Stomach (tissue), 8 donors: ENCODE measurements at regions not wholly inside any gene's neighbourhood (a gene's known extent, or its start where the extent isn't known, plus 50 kb on each side); places are given as distances from the start of the nearest gene placed in this dataset.

ENCODE experiments used
- DNase-seq, 2 donors: peaks; one replicate each; pipeline versions ENCODE4 v3.0.0 to v3.0.0-alpha.2; 2013 to 2019
- H3K27ac ChIP-seq, 5 donors: fragments of 200-600 bp in 4 of 5; sonication (generic) in 4 of 5; one replicate each; pipeline ENCODE4 v1.5.1; 2013 to 2019; ENCODE audit warnings: mild to moderate bottlenecking in 1 of 5, moderate library complexity in 1 of 5
- H3K27me3 ChIP-seq, 3 donors: fragments of 200-600 bp; sonication (generic); one replicate each; pipeline ENCODE4 v1.5.1; 2017 to 2019; ENCODE audit warnings: mixed run types in 1 of 3
- H3K36me3 ChIP-seq, 4 donors: fragments of 200-600 bp; sonication (generic); 1 replicate in 3 of 4; 2 replicates in 1 of 4; pipeline ENCODE4 v1.5.1; 2016 to 2019
- H3K4me1 ChIP-seq, 4 donors: fragments of 200-600 bp; sonication (generic); one replicate each; pipeline ENCODE4 v1.5.1; 2016 to 2019
- H3K4me3 ChIP-seq, 4 donors: fragments of 200-600 bp; sonication (generic) in 3 of 4; one replicate each; pipeline ENCODE4 v1.5.1; 2016 to 2019; ENCODE audit warnings: mild to moderate bottlenecking in 1 of 4
- H3K9me3 ChIP-seq, 4 donors: fragments of 200-600 bp; sonication (generic); one replicate each; pipeline ENCODE4 v1.5.1; 2016 to 2019
- EP300 ChIP-seq: sonication (generic); formaldehyde crosslinking; IDR thresholded peaks from one replicate; pipeline ENCODE4 v1.6.1; 2017; ENCODE audit warnings: antibody characterized with exemption
- POLR2A ChIP-seq, 4 donors: fragments of 450-650 bp; IDR thresholded peaks; one replicate each; pipeline ENCODE4 v1.6.1; 2016; ENCODE audit warnings: antibody characterized with exemption in 4 of 4, control low read depth in 2 of 4, mild to moderate bottlenecking in 1 of 4, moderate library complexity in 1 of 4
- POLR2AphosphoS5 ChIP-seq, 3 donors: sonication (generic); formaldehyde crosslinking; IDR thresholded peaks; one replicate each; pipeline ENCODE4 v1.6.1; 2016; ENCODE audit warnings: antibody characterized with exemption in 3 of 3
- WGBS, 5 donors: extraction: QIAGEN DNeasy Blood & Tissue Kit in 3 of 5; methylation state at CpG; one replicate each; pipeline versions ENCODE4 v1.1.5 to v1.1.7; 2013 to 2018; 5-methylcytosine and 5-hydroxymethylcytosine counted together
- intact Hi-C: fragments of 100-400 bp; cut with DNase I; formaldehyde crosslinking; loops from one replicate; pipeline ENCODE4 v1.15.1; 2023; ENCODE audit warnings: low total_unique reads
- TF ChIP-seq, protein P1 (sequence below), 7 experiments: fragments of 450-650 bp in 4 of 7; fragments of 200-600 bp in 3 of 7; sonication (generic) in 3 of 7; IDR thresholded peaks; one replicate each; pipeline ENCODE4 v1.5.1; 2016 to 2019; ENCODE audit warnings: antibody characterized with exemption in 7 of 7, control low read depth in 2 of 7, mild to moderate bottlenecking in 1 of 7
- donor health status: healthy with polysubstance abuse.
- donor health status: Bipolar disorder and iron deficiency.
- donor health status: healthy.

DNA sequence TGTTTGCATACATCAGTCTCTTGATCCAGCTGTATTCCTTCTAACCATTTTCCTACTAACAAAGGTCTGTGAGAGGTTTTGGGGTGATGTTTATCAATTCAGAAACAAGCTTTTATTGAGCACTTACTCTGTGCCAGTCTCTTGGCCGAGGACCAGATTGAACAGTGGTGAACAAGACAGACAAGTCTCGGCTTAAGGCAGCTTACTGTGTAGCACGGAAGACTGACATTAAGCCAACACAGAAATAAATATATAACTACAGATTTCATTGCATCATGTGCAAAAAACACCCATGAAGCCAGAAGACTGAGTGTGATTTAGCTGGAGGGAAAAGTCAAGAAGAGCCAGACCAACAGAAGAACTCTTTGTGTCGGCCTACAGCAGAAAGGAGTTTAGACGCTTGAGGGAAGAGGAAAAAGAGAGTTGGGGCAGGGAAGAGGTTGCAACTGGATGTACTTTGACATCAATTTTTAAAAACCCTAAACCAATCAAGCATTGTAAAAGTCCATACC lies 549.6 kb upstream of the CITED2 start:
- Histone ChIP-seq H3K9me3 (no peaks in the 10 kb centered on the region), H3K27ac (no peak overlapping the region), H3K27me3 (no peaks in the 10 kb centered on the region), H3K36me3 (no peaks in the 10 kb centered on the region), H3K4me3 (no peak overlapping the region), H3K4me1 (peaks cover 0 to 14% (median 0%) of the 10 kb centered on the region in 4 donors)
- no peak for DNase-seq
- TF ChIP-seq, protein P1, sequence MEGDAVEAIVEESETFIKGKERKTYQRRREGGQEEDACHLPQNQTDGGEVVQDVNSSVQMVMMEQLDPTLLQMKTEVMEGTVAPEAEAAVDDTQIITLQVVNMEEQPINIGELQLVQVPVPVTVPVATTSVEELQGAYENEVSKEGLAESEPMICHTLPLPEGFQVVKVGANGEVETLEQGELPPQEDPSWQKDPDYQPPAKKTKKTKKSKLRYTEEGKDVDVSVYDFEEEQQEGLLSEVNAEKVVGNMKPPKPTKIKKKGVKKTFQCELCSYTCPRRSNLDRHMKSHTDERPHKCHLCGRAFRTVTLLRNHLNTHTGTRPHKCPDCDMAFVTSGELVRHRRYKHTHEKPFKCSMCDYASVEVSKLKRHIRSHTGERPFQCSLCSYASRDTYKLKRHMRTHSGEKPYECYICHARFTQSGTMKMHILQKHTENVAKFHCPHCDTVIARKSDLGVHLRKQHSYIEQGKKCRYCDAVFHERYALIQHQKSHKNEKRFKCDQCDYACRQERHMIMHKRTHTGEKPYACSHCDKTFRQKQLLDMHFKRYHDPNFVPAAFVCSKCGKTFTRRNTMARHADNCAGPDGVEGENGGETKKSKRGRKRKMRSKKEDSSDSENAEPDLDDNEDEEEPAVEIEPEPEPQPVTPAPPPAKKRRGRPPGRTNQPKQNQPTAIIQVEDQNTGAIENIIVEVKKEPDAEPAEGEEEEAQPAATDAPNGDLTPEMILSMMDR (IDR thresholded peaks at IDR 0.05), result no peak
- TF ChIP-seq POLR2A (IDR thresholded peaks at IDR 0.05) (no peak), POLR2AphosphoS5 (IDR thresholded peaks at IDR 0.05) (no peak), EP300 (no peak)
- 82 to 93% (median 91%) methylated on average over 5 of the region's 5 CpGs for WGBS, 5 donors
- intact Hi-C loops, result no loop called here

DNA sequence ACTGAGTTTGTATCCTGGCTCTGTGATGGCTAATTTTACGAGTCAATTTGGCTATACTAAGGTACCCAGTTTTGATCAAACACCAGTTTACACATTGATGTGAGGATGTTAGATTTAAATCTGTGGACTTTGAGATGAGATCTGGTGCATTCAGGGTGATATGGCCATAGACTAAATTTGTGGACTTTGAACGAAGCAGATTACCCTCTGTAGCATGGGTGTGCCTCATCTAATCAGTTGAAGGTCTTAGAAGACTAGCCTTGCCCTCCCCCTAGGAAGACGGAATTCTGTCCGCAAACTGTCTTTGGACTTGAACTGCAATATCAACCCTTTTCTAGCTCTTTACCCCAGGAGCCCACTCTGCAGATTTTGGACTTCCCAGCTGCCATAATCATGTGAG lies 547.8 kb upstream of the CITED2 start:
- intact Hi-C loops, result no loop called here
- no peak for TF ChIP-seq EP300
- no peak for TF ChIP-seq POLR2AphosphoS5 (IDR thresholded peaks at IDR 0.05)
- no peak for TF ChIP-seq POLR2A (IDR thresholded peaks at IDR 0.05)
- TF ChIP-seq, protein P1 (IDR thresholded peaks at IDR 0.05), result no peak
- H3K27ac ChIP-seq, result no peak overlapping the region
- H3K27me3 ChIP-seq, result no peaks in the 10 kb centered on the region
- WGBS, 5 donors, result 81 to 92% (median 88%) methylated on average over 4 of the region's 4 CpGs
- no peak overlapping the region for H3K4me3 ChIP-seq
- H3K9me3 ChIP-seq, result no peaks in the 10 kb centered on the region
- peaks cover 0 to 10% (median 0%) of the 10 kb centered on the region in 4 donors for H3K4me1 ChIP-seq
- DNase-seq, result no peak
- H3K36me3 ChIP-seq, result no peaks in the 10 kb centered on the region

DNA sequence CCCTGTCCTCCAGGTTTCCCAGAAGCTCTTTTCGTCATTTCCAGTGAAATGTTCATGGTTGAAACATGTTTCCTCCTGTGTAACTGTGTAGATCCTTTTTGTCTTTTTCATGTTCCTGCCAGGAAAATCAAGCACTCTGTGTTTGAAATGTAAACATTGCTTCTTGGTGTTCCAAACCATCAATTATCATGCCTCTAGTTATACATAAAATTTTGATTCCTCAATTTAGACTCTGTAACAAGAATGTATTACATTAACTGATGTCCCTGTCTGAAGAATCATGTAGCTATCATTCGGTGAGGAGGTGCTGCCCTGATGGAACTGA lies 546.3 kb upstream of the CITED2 start:
- intact Hi-C loops, result no loop called here
- Histone ChIP-seq H3K4me1 (no peaks in the 10 kb centered on the region), H3K27ac (no peak overlapping the region), H3K9me3 (no peaks in the 10 kb centered on the region), H3K27me3 (no peaks in the 10 kb centered on the region), H3K36me3 (no peaks in the 10 kb centered on the region), H3K4me3 (no peak overlapping the region)
- DNase-seq, result no peak
- TF ChIP-seq, protein P1 (IDR thresholded peaks at IDR 0.05), result no peak
- TF ChIP-seq EP300, result no peak
- no peak for TF ChIP-seq POLR2A (IDR thresholded peaks at IDR 0.05)
- TF ChIP-seq POLR2AphosphoS5 (IDR thresholded peaks at IDR 0.05), result no peak
- 57 to 69% (median 59%) methylated on average over 2 of the region's 2 CpGs for WGBS, 5 donors

DNA sequence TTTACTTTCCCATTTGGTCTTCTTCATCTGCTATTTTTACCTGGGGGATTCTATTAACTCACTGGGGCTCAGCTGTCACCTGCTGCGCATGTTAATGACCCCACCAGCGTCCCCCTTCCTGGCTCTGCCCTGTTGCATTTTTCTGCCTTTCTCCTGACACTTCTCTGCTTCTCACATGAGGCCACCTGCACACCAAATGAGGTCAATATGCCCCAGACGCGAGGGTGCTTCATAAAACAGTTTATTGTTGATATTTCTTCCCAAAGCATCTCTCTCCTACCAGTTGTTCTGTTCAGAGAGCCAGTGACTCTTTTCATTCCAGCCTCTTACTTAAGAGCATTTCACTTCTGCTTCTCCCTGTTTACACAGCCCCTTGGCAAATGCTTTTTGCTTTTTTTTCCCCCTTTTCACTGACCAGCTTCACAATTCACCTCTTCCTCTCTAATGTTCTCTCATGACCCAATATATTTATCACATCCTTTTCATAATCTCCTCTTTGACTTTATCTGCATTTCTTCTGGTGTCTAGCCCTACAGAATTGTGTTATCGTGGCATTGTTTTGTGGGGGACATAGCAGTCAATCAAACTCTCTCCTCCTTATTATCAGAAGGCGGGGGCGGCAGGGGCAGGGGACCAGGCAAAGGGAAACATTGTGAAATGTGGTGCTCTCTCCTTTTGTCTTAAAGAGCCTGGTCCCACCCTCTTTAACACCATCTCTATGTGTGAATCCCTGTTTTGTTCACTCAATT lies 545.8 kb upstream of the CITED2 start:
- WGBS, 5 donors, result 41 to 48% (median 45%) methylated on average over 7 of the region's 7 CpGs
- H3K9me3 ChIP-seq, result no peaks in the 10 kb centered on the region
- no peak for DNase-seq
- intact Hi-C loops, result no loop called here
- H3K27me3 ChIP-seq, result no peaks in the 10 kb centered on the region
- H3K4me1 ChIP-seq, result no peaks in the 10 kb centered on the region
- H3K27ac ChIP-seq, result peak overlapping the region in 1 of 5 donors; percentile 22
- H3K36me3 ChIP-seq, result no peaks in the 10 kb centered on the region
- no peak for TF ChIP-seq EP300
- TF ChIP-seq, protein P1 (IDR thresholded peaks at IDR 0.05), result no peak
- TF ChIP-seq POLR2A (IDR thresholded peaks at IDR 0.05), result no peak
- no peak for TF ChIP-seq POLR2AphosphoS5 (IDR thresholded peaks at IDR 0.05)
- no peak overlapping the region for H3K4me3 ChIP-seq
